Thymus (tissue), 11 donors: ENCODE measurements at regions not wholly inside any gene's neighbourhood (a gene's known extent, or its start where the extent isn't known, plus 50 kb on each side); places are given as distances from the start of the nearest gene placed in this dataset.

Source experiments
- DNase-seq, 9 donors: peaks; one replicate each; pipeline ENCODE4 v3.0.0-alpha.2; 2013; ENCODE audit warnings: low spot score in 9 of 9, low read depth in 6 of 9, missing footprints in 1 of 9
- H3K27ac ChIP-seq, 2 donors: one replicate each; pipeline ENCODE4 v1.5.1; 2013; ENCODE audit warnings: control low read depth in 1 of 2, low read depth in 1 of 2, low read length in 1 of 2, mild to moderate bottlenecking in 1 of 2, moderate library complexity in 1 of 2
- H3K27me3 ChIP-seq, 2 donors: one replicate each; pipeline ENCODE4 v1.5.1; 2013; ENCODE audit warnings: low read length in 1 of 2; ENCODE audit not compliant: control insufficient read depth in 2 of 2, insufficient read depth in 1 of 2
- H3K36me3 ChIP-seq, 2 donors: one replicate each; pipeline ENCODE4 v1.5.1; 2013; ENCODE audit warnings: low read length in 1 of 2, mild to moderate bottlenecking in 1 of 2, moderate library complexity in 1 of 2; ENCODE audit not compliant: control insufficient read depth in 2 of 2, insufficient read depth in 2 of 2
- H3K4me1 ChIP-seq, 2 donors: one replicate each; pipeline ENCODE4 v1.5.1; 2013; ENCODE audit warnings: low read length in 2 of 2; ENCODE audit not compliant: control insufficient read depth in 2 of 2, insufficient read depth in 2 of 2
- H3K4me3 ChIP-seq, 2 donors: one replicate each; pipeline ENCODE4 v1.5.1; 2013; ENCODE audit warnings: low read length in 2 of 2, control low read depth in 1 of 2, mild to moderate bottlenecking in 1 of 2
- H3K9me3 ChIP-seq, 2 donors: one replicate each; pipeline ENCODE4 v1.5.1; 2013; ENCODE audit warnings: low read length in 1 of 2, mild to moderate bottlenecking in 1 of 2; ENCODE audit not compliant: control insufficient read depth in 2 of 2, insufficient read depth in 1 of 2
- WGBS: extraction: QIAGEN DNeasy Blood & Tissue Kit; methylation state at CpG from one replicate; pipeline ENCODE4 v1.1.7; 2013; 5-methylcytosine and 5-hydroxymethylcytosine counted together
- donor health status: healthy.

DNA sequence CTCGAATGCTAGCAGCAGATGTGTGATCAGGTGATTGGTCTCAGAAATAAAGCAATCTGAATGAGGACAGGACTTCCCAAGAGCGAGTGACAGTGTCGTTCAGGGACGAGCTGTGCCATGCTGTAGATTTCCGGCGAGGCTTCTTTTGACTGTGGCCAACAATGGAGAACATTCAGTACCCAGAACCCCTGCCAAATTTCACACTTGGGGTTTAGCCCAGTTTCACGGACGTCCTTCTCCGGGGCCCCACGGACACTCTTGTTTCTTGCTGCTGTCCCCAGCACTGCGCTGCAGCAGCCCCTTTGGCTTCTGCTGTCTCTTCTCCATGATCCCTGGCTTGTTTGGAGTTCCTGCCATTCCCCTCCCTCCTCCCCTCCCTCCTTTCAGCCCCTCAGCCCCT is 115.1 kb upstream of the GRAMD1B start:
- H3K9me3 ChIP-seq: no peaks in the 10 kb centered on the region
- DNase-seq: no peak
- no peak overlapping the region for H3K4me3 ChIP-seq
- no peaks in the 10 kb centered on the region for H3K27me3 ChIP-seq
- no peaks in the 10 kb centered on the region for H3K4me1 ChIP-seq
- H3K27ac ChIP-seq: no peak overlapping the region
- WGBS: 92% methylated on average over 11 of the region's 11 CpGs
- no peaks in the 10 kb centered on the region for H3K36me3 ChIP-seq

DNA sequence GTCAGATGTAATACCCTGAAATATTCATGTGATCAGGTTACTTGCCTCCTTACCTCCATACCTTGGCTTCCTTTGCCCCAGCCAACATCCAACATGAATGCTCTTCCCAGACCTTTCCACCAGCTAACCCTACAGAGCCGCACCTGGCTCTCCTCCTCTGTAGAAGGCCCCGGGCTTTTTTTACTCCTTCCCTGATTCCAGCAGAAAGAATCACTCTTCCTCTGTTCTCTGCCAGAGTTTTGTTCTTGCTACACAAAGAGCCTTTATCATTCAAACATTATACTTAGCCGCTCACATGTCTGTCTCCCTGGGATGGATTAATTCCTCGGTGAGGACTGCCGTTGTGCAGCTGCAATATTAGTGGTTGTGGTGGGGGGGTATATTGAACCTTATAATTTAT is 116.8 kb upstream of the GRAMD1B start:
- no peaks in the 10 kb centered on the region for H3K9me3 ChIP-seq
- H3K4me3 ChIP-seq: no peak overlapping the region
- H3K27ac ChIP-seq: no peak overlapping the region
- no peak for DNase-seq
- H3K36me3 ChIP-seq: no peaks in the 10 kb centered on the region
- peaks cover 0 to under 1% of the 10 kb centered on the region in 2 donors for H3K4me1 ChIP-seq
- 97% methylated on average over 5 of the region's 5 CpGs for WGBS
- no peaks in the 10 kb centered on the region for H3K27me3 ChIP-seq

DNA sequence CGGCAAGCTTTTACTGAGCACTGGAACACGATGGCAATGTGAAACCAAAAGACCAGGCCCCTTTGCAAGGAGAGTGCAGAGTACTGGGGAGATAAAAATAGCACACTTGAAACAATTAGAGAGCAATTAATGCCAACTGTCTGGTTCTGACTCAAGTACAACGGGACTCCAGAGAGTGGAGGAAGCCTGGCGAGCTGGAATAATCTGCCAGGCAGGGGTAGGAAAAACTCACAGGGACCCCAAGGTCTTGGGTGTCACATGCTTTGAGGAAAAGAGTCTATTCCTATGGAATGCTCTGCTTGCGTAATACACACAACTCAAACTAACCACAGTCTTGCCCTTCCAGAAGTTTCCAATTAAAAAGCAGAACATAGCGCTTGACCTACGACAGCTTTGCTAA is 113.0 kb upstream of the CLMP start:
- Histone ChIP-seq H3K4me1 (peaks cover 8 to 29% of the 10 kb centered on the region in 2 donors), H3K27ac (no peak overlapping the region), H3K27me3 (no peaks in the 10 kb centered on the region), H3K36me3 (no peaks in the 10 kb centered on the region), H3K4me3 (no peak overlapping the region), H3K9me3 (no peaks in the 10 kb centered on the region)
- WGBS: 72% methylated on average over 7 of the region's 7 CpGs
- no peak for DNase-seq

DNA sequence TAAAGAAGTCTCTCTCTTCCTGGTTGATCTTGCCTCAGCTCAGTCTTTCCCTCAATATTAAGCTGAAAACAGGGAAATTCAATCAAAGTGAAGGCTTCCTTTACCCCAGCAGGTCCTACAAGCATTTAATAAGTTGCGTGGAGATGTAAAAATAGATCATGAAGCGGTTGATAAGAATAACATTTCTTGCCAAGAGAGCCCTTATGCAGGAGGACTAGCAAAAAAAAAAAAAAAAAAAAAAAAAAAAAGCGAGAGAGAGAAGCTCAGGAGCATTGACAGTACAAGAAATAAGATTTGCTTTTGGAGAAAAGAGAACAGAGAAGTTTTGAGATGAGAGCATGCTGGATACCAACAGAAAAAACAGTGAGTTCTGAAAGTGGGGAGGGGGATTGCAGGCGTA is 112.2 kb upstream of the CLMP start:
- Histone ChIP-seq H3K4me1 (peaks cover 16 to 37% of the 10 kb centered on the region in 2 donors), H3K9me3 (no peaks in the 10 kb centered on the region), H3K27ac (no peak overlapping the region), H3K27me3 (no peaks in the 10 kb centered on the region), H3K36me3 (no peaks in the 10 kb centered on the region), H3K4me3 (no peak overlapping the region)
- no peak for DNase-seq
- WGBS: 93% methylated on average over 4 of the region's 4 CpGs

DNA sequence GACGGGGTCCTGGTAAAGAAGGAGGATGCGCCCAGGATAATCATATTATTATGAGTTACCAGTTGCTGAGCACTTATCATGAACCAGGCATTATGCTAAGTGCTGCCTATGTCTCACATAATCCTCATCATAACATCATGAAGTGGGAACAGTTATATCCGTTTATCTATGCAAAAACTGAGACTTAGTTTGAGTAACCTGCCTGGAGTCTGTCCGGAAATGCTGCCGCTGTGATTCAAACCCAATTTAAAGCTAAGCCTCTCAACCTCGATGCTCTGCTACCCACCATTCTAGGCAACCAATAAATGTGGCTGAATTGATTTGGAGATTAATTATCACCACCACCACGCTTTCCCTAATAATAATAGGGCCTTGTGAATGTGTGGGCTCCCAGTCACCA is 111.5 kb upstream of the CLMP start:
- WGBS: 98% methylated on average over 7 of the region's 7 CpGs
- peaks cover 22 to 43% of the 10 kb centered on the region in 2 donors for H3K4me1 ChIP-seq
- no peaks in the 10 kb centered on the region for H3K27me3 ChIP-seq
- no peak overlapping the region for H3K27ac ChIP-seq
- no peaks in the 10 kb centered on the region for H3K9me3 ChIP-seq
- H3K36me3 ChIP-seq: no peaks in the 10 kb centered on the region
- no peak overlapping the region for H3K4me3 ChIP-seq
- DNase-seq: no peak

DNA sequence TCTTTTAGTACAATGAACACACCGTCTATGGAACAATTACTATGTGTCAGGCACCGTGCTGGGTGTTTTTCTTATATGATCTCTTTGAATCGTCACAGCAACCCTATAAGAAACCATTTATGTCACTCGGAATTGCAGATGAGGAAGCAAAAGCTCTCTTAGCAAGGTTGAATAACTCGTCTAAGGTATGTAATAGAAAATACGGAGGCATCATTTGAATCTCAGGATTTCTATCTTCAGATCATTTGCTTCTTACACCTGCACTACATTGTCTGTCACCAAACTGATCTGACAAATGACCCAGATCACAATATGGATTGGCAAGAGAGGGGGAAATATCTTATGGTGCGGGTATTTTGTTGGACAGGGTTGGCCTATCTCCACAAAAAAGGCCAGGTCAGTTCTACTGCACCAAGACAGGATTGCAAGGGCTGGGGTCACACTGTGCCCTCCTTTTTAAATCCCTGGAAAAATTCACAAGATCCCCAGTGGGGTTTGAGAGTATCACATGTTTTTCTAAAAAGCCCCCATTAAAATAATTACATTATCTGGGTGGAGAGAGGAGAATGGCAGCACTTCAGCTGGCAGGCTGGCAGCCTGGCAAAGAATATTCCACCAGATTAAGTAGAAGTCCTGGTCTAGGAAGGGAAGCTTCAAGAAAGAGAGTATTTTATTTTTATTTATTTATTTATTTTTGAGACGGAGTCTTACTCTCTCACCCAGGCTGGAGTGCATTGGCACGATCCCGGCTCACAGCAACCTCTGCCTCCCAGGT is 110.7 kb upstream of the CLMP start:
- no peak for DNase-seq
- no peak overlapping the region for H3K4me3 ChIP-seq
- no peaks in the 10 kb centered on the region for H3K27me3 ChIP-seq
- 97% methylated on average over 10 of the region's 10 CpGs for WGBS
- H3K4me1 ChIP-seq: peaks cover 29 to 51% of the 10 kb centered on the region in 2 donors
- H3K27ac ChIP-seq: no peak overlapping the region
- no peaks in the 10 kb centered on the region for H3K36me3 ChIP-seq
- no peaks in the 10 kb centered on the region for H3K9me3 ChIP-seq

DNA sequence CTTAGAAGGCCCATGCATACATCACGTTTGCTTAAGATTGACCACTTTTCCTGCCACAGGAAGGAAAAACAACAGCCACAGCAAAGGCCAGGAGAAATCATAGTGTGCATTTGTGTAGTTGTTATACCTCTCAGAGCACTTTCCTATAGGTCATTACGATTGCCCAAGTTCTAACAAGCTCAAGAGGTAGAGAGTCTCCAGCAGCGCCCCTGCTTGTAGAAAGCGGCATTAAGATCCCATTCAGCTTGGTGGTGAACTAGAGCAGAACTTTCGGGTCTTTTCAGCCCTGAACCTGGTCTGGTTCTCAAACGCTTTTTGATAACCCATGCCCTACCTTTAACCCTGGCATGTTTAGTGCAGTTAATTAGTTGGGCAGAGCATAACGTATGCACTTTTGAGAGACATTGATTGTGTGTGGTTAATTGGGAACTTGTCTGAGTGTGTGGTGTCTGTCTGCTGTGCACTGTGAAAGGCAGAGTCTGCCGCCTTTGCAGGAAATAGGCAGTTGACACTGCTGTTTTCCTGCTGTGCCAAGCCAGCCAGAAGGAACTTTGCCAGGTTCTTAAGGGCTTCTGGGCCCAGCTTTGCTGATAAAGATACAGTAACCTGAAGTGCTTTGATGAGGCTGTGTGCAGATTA is 109.9 kb upstream of the CLMP start:
- 64% methylated on average over 8 of the region's 8 CpGs for WGBS
- peaks cover 0 to 3% of the 10 kb centered on the region in 2 donors for H3K9me3 ChIP-seq
- peaks cover 32 to 57% of the 10 kb centered on the region in 2 donors for H3K4me1 ChIP-seq
- peak overlapping the region in 1 of 2 donors; percentile 40 for H3K27ac ChIP-seq
- H3K36me3 ChIP-seq: no peaks in the 10 kb centered on the region
- no peak overlapping the region for H3K4me3 ChIP-seq
- no peaks in the 10 kb centered on the region for H3K27me3 ChIP-seq
- DNase-seq: peak in 4 of 9 donors; percentile 10 to 53 (median 22)

DNA sequence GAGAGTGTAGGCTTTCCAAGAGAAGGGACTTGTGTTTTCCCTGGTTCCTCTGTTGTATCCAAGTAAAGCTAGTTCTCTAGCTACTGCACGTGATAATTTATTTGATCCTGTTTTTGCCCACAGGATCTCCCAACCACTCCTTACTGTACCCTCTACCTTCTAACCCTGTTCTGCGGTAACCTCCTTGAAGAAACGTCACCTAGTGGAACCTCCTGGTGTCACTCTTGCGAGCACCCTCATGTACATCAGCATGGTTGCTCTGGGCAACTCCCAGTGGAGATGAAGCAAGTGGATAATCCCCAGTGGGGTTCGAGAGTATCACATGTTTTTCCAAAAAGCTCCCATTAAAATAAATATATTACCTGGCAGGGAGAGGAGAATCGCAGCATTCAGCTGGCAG is 108.9 kb upstream of the CLMP start:
- 89% methylated on average over 6 of the region's 6 CpGs for WGBS
- H3K4me1 ChIP-seq: peaks cover 35 to 57% of the 10 kb centered on the region in 2 donors
- DNase-seq: peak in 2 of 9 donors; percentile 29 to 50
- H3K9me3 ChIP-seq: peaks cover 0 to 13% of the 10 kb centered on the region in 2 donors
- no peaks in the 10 kb centered on the region for H3K27me3 ChIP-seq
- H3K36me3 ChIP-seq: no peaks in the 10 kb centered on the region
- H3K4me3 ChIP-seq: no peak overlapping the region
- peak overlapping the region in 1 of 2 donors; percentile 89 for H3K27ac ChIP-seq

DNA sequence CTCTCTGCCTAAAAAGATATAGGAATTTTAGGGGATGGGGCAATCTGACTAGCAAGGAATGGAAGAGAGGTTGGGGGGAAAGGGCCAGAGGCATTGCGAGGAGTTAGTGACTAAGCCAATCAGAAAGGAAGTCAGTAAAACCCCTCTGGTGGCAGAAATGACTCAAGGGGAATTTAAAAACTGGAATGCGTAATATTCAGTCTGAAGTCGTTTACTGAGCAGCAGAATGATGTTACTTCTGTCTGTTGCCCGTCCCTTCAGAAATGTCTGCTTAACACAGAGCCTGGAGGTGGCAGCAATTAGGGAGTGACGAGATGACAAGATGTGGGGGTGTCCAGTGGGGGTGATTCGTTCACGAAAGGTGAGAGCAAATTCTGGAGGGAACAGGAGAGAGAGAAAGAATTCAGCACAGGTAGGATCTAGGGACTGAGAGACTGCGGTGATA is 107.7 kb upstream of the CLMP start:
- no peaks in the 10 kb centered on the region for H3K36me3 ChIP-seq
- no peaks in the 10 kb centered on the region for H3K27me3 ChIP-seq
- peaks cover 0 to 19% of the 10 kb centered on the region in 2 donors for H3K9me3 ChIP-seq
- peak overlapping the region in 1 of 2 donors; percentile 89 for H3K27ac ChIP-seq
- peaks cover 35 to 53% of the 10 kb centered on the region in 2 donors for H3K4me1 ChIP-seq
- peak in 2 of 9 donors; percentile 14 to 45 for DNase-seq
- H3K4me3 ChIP-seq: no peak overlapping the region
- 80% methylated on average over 8 of the region's 8 CpGs for WGBS
